Adrenal gland (tissue), 9 donors: ENCODE measurements at regions not wholly inside any gene's neighbourhood (a gene's known extent, or its start where the extent isn't known, plus 50 kb on each side); places are given as distances from the start of the nearest gene placed in this dataset.

ENCODE experiments used
- DNase-seq, 7 donors: peaks; one replicate each; pipeline ENCODE4 v3.0.0-alpha.2; 2019 to 2020
- H3K27ac ChIP-seq, 5 donors: fragments of 200-600 bp; sonication (generic) in 4 of 5; 1 replicate in 3 of 5; 2 replicates in 2 of 5; pipeline versions ENCODE4 v1.5.1 to v1.8.0; 2016 to 2020; ENCODE audit warnings: mild to moderate bottlenecking in 1 of 5
- H3K27me3 ChIP-seq: fragments of 200-600 bp; 2 replicates; pipeline ENCODE4 v1.8.0; 2021
- H3K36me3 ChIP-seq, 2 donors: fragments of 200-600 bp; replicated peaks in 1 of 2; 1 replicate in 1 of 2; 2 replicates in 1 of 2; pipeline versions ENCODE4 v1.5.1 to v1.8.0; 2018 to 2022
- H3K4me1 ChIP-seq, 2 donors: fragments of 200-600 bp; replicated peaks in 1 of 2; 1 replicate in 1 of 2; 2 replicates in 1 of 2; pipeline versions ENCODE4 v1.5.1 to v1.8.0; 2018 to 2021
- H3K4me3 ChIP-seq, 4 donors: fragments of 200-600 bp; sonication (generic) in 3 of 4; one replicate each; pipeline ENCODE4 v1.5.1; 2016 to 2018
- H3K9me3 ChIP-seq, 3 donors: fragments of 200-600 bp; sonication (generic) in 1 of 3; replicated peaks in 1 of 3; 1 replicate in 2 of 3; 2 replicates in 1 of 3; pipeline versions ENCODE4 v1.5.1 to v1.8.0; 2016 to 2021
- POLR2A ChIP-seq, 2 donors: fragments of 450-650 bp; IDR thresholded peaks; one replicate each; pipeline ENCODE4 v1.6.1; 2017; ENCODE audit warnings: antibody characterized with exemption in 2 of 2, mild to moderate bottlenecking in 2 of 2, moderate library complexity in 1 of 2
- WGBS, 4 donors: extraction: QIAGEN DNeasy Blood & Tissue Kit in 2 of 4; methylation state at CpG; one replicate each; pipeline versions ENCODE4 v1.1.5 to v1.1.7; 2013 to 2017; 5-methylcytosine and 5-hydroxymethylcytosine counted together
- intact Hi-C, 2 donors: fragments of 100-400 bp; cut with DNase I; formaldehyde crosslinking; loops; one replicate each; pipeline versions ENCODE4 v1.14.1 to v1.15.0; 2022 to 2023
- TF ChIP-seq, protein P1 (sequence below), 6 experiments: fragments of 450-650 bp in 4 of 6; fragments of 200-600 bp in 2 of 6; sonication (generic) in 1 of 6; IDR thresholded peaks; 1 replicate in 5 of 6; 2 replicates in 1 of 6; pipeline versions ENCODE4 v1.5.1 to v1.8.0; 2016 to 2021; ENCODE audit warnings: antibody characterized with exemption in 6 of 6, mild to moderate bottlenecking in 2 of 6, moderate library complexity in 1 of 6
- donor health status: healthy with polysubstance abuse.
- donor health status: Bipolar disorder and iron deficiency.
- donor health status: DM: yes; HTN: yes; CAD: no.
- donor health status: DM: no; HTN: no; CAD: no.
- donor health status: DM: no; HTN: no; CAD: no.

DNA sequence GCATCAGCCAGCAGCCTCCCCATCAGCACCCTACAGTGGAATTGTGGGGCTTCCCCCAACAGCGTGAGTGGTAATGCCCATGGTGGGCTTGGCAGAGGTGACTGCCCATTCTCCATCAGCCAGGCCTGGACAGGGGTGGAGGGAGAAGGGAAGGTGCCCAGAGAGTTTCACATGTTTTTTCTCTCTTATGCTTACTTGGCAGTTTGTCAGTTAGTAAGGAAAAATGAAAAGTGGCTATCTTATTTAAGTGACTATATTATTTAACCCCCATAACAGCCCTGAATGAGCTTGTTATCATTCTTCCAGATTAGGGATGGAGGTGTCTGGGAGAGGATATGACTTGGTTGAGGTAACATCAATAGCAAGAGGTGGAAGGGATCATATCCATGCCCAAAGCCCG, 921.7 kb downstream of the GRID1 start:
- Histone ChIP-seq H3K27me3 (no peaks in the 10 kb centered on the region), H3K4me1 (no peaks in the 10 kb centered on the region), H3K27ac (no peak overlapping the region), H3K4me3 (no peak overlapping the region), H3K9me3 (no peaks in the 10 kb centered on the region), H3K36me3 (no peaks in the 10 kb centered on the region)
- DNase-seq: no peak
- WGBS, 4 donors: 79 to 94% (median 90%) methylated on average over 2 of the region's 2 CpGs
- TF ChIP-seq, protein P1, sequence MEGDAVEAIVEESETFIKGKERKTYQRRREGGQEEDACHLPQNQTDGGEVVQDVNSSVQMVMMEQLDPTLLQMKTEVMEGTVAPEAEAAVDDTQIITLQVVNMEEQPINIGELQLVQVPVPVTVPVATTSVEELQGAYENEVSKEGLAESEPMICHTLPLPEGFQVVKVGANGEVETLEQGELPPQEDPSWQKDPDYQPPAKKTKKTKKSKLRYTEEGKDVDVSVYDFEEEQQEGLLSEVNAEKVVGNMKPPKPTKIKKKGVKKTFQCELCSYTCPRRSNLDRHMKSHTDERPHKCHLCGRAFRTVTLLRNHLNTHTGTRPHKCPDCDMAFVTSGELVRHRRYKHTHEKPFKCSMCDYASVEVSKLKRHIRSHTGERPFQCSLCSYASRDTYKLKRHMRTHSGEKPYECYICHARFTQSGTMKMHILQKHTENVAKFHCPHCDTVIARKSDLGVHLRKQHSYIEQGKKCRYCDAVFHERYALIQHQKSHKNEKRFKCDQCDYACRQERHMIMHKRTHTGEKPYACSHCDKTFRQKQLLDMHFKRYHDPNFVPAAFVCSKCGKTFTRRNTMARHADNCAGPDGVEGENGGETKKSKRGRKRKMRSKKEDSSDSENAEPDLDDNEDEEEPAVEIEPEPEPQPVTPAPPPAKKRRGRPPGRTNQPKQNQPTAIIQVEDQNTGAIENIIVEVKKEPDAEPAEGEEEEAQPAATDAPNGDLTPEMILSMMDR (IDR thresholded peaks at IDR 0.05): no peak
- TF ChIP-seq POLR2A (IDR thresholded peaks at IDR 0.05): no peak
- intact Hi-C loops: no loop called here

DNA sequence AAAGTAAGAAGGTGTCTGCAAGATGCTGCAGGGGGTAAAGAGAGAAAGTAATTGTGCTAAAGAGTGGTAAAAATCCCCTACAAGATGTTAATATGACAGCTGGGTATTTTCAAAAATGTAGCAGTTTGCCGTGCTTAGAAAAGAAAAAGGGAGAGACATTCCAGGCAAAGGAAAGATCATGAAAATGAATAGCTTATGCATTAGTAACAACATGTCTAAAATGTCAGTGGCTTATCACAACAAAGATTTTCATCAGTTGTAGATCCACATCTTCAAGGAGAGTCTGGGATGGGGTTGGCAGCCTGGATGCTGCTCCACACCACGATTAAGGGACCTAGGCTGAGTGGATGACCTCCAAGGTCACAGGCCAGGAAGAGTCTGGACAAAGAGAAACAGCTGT, 920.9 kb downstream of the GRID1 start:
- Histone ChIP-seq H3K36me3 (no peaks in the 10 kb centered on the region), H3K27ac (no peak overlapping the region), H3K4me3 (no peak overlapping the region), H3K27me3 (no peaks in the 10 kb centered on the region), H3K4me1 (no peaks in the 10 kb centered on the region), H3K9me3 (no peaks in the 10 kb centered on the region)
- intact Hi-C loops: no loop called here
- WGBS, 4 donors: 37 to 47% (median 38%) methylated on average over 2 of the region's 2 CpGs
- DNase-seq: no peak
- TF ChIP-seq, protein P1 (IDR thresholded peaks at IDR 0.05): no peak
- no peak for TF ChIP-seq POLR2A (IDR thresholded peaks at IDR 0.05)

DNA sequence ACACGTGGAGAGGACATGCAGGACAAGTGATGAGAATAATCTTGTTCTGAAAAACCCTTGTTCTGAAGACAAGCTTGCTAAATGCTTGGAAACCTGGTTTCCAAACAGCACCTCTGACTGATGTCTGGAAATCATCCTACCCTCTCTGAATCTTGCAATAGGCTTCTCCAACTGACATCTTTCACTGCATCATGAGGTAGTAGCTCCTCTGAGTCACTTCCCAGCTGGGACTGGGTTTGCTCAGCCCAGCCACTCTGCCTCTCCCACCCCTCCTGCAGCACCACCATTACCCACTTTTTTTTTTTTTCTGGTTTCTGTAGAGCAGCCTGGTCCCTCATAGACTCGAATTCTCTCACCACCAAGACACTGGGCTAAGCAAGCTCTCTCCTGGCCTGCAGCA, 919.8 kb downstream of the GRID1 start:
- Histone ChIP-seq H3K27ac (no peak overlapping the region), H3K9me3 (no peaks in the 10 kb centered on the region), H3K36me3 (no peaks in the 10 kb centered on the region), H3K4me3 (no peak overlapping the region), H3K4me1 (no peaks in the 10 kb centered on the region), H3K27me3 (no peaks in the 10 kb centered on the region)
- DNase-seq: no peak
- intact Hi-C loops: no loop called here
- WGBS, 4 donors: 78 to 85% (median 81%) methylated on average over 2 of the region's 2 CpGs
- TF ChIP-seq, protein P1 (IDR thresholded peaks at IDR 0.05): no peak
- TF ChIP-seq POLR2A (IDR thresholded peaks at IDR 0.05): no peak

- intact Hi-C loops: no loop called here
- DNase-seq: no peak
- H3K36me3 ChIP-seq: no peaks in the 10 kb centered on the region
- WGBS, 4 donors: 57 to 85% (median 69%) methylated on average over 1 of the region's 1 CpG
- no peaks in the 10 kb centered on the region for H3K27me3 ChIP-seq
- TF ChIP-seq, protein P1 (IDR thresholded peaks at IDR 0.05): no peak
- TF ChIP-seq POLR2A (IDR thresholded peaks at IDR 0.05): no peak
- H3K27ac ChIP-seq: no peak overlapping the region
- no peak overlapping the region for H3K4me3 ChIP-seq
- H3K4me1 ChIP-seq: no peaks in the 10 kb centered on the region
- H3K9me3 ChIP-seq: no peaks in the 10 kb centered on the region
These were observed 918.9 kb downstream of the GRID1 start for GRCh38 chr10:85447690-85448089.
